ENCODE measurements at regions not wholly inside any gene's neighbourhood (a gene's known extent, or its start where the extent isn't known, plus 50 kb on each side); places are given as distances from the start of the nearest gene placed in this dataset.

GRCh38 chr12:14264778-14265177 is 100.7 kb upstream of the ATF7IP start:
- DNase-seq, result no peak
- Histone ChIP-seq H3K9me3 (ENCODE audit: control insufficient read depth in 4 of 4, insufficient read depth in 3 of 4, low read length in 3 of 4) (peaks cover 0 to 6% (median under 1%) of the 10 kb centered on the region in 4 donors), H3K36me3 (ENCODE audit: control insufficient read depth in 4 of 4, insufficient read depth in 4 of 4, low read length in 4 of 4) (no peaks in the 10 kb centered on the region), H3K27ac (ENCODE audit: low read depth in 1 of 2, low read length in 1 of 2) (no peak overlapping the region), H3K9ac (ENCODE audit: insufficient read depth in 1 of 2, low read length in 2 of 2) (no peak overlapping the region), H3K4me1 (ENCODE audit: control insufficient read depth in 5 of 5, insufficient read depth in 5 of 5, low read length in 5 of 5) (peaks cover 0 to 21% (median 3%) of the 10 kb centered on the region in 5 donors), H3K4me3 (no peak overlapping the region), H3K27me3 (ENCODE audit: control insufficient read depth in 3 of 3, insufficient read depth in 3 of 3, low read length in 2 of 3) (no peaks in the 10 kb centered on the region)
- ATAC-seq (ENCODE audit: insufficient read depth, low FRiP score), result no peak
- TF ChIP-seq, protein P1, sequence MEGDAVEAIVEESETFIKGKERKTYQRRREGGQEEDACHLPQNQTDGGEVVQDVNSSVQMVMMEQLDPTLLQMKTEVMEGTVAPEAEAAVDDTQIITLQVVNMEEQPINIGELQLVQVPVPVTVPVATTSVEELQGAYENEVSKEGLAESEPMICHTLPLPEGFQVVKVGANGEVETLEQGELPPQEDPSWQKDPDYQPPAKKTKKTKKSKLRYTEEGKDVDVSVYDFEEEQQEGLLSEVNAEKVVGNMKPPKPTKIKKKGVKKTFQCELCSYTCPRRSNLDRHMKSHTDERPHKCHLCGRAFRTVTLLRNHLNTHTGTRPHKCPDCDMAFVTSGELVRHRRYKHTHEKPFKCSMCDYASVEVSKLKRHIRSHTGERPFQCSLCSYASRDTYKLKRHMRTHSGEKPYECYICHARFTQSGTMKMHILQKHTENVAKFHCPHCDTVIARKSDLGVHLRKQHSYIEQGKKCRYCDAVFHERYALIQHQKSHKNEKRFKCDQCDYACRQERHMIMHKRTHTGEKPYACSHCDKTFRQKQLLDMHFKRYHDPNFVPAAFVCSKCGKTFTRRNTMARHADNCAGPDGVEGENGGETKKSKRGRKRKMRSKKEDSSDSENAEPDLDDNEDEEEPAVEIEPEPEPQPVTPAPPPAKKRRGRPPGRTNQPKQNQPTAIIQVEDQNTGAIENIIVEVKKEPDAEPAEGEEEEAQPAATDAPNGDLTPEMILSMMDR (IDR thresholded peaks at IDR 0.05; ENCODE audit: control extremely low read depth, extremely low read depth), result no peak
- WGBS, 2 donors, result 45 to 76% methylated on average over 3 of the region's 3 CpGs

DNA sequence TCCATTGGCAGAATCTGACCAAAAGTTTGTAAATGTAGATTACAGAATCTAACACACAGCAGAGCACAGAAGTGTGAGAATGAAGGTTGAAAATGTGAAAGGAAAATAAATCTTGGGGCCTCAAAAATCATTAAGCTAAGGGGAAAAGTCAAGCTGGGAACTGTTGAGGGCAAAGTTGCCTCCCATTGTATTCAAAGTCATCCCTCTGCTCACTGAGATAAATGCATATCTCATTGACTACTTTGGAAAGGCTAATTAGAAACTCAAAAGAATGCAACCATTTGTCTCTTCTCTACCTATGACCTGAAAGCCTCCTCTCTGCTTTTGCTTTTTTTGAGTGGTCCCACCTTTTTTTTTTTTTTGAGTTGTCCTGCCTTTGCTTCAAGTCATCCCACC is 97.4 kb upstream of the ATF7IP start:
- no peak for DNase-seq
- Histone ChIP-seq H3K4me3 (no peak overlapping the region), H3K27ac (ENCODE audit: low read depth in 1 of 2, low read length in 1 of 2) (no peak overlapping the region), H3K4me1 (ENCODE audit: control insufficient read depth in 5 of 5, insufficient read depth in 5 of 5, low read length in 5 of 5) (peaks cover 0 to 11% (median 2%) of the 10 kb centered on the region in 5 donors), H3K36me3 (ENCODE audit: control insufficient read depth in 4 of 4, insufficient read depth in 4 of 4, low read length in 4 of 4) (no peaks in the 10 kb centered on the region), H3K9me3 (ENCODE audit: control insufficient read depth in 4 of 4, insufficient read depth in 3 of 4, low read length in 3 of 4) (peaks cover 0 to 6% (median under 1%) of the 10 kb centered on the region in 4 donors), H3K9ac (ENCODE audit: insufficient read depth in 1 of 2, low read length in 2 of 2) (no peak overlapping the region), H3K27me3 (ENCODE audit: control insufficient read depth in 3 of 3, insufficient read depth in 3 of 3, low read length in 2 of 3) (no peaks in the 10 kb centered on the region)
- no peak for ATAC-seq (ENCODE audit: insufficient read depth, low FRiP score)
- TF ChIP-seq, protein P1 (IDR thresholded peaks at IDR 0.05; ENCODE audit: control extremely low read depth, extremely low read depth), result no peak

DNA sequence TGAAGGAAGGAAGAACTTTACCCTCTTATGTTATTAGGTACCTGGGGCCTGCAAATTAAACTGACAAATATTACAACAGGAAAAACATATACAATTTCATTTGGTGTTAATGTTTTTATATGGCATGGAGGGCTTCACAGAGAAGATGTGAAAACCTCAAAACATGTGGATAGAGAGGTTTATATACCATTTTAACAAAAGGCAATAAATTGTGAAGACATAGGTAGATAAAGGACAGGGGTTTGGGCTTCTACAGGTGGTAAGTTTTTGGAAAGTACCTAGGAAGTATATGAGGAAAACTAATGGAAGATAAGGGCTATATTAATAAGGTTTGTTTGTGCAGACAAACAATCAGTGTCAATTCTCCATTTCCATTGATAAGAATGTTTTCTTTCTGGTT is 95.1 kb upstream of the ATF7IP start:
- no peak overlapping the region for H3K9ac ChIP-seq (ENCODE audit: insufficient read depth in 1 of 2, low read length in 2 of 2)
- no peak overlapping the region for H3K27ac ChIP-seq (ENCODE audit: low read depth in 1 of 2, low read length in 1 of 2)
- H3K27me3 ChIP-seq (ENCODE audit: control insufficient read depth in 3 of 3, insufficient read depth in 3 of 3, low read length in 2 of 3), result no peaks in the 10 kb centered on the region
- ATAC-seq (ENCODE audit: insufficient read depth, low FRiP score), result no peak
- H3K4me3 ChIP-seq, result no peak overlapping the region
- peaks cover 0 to 3% (median 0%) of the 10 kb centered on the region in 4 donors for H3K9me3 ChIP-seq (ENCODE audit: control insufficient read depth in 4 of 4, insufficient read depth in 3 of 4, low read length in 3 of 4)
- peaks cover 0 to 18% (median 3%) of the 10 kb centered on the region in 5 donors for H3K4me1 ChIP-seq (ENCODE audit: control insufficient read depth in 5 of 5, insufficient read depth in 5 of 5, low read length in 5 of 5)
- DNase-seq, result no peak
- no peaks in the 10 kb centered on the region for H3K36me3 ChIP-seq (ENCODE audit: control insufficient read depth in 4 of 4, insufficient read depth in 4 of 4, low read length in 4 of 4)
- TF ChIP-seq, protein P1 (IDR thresholded peaks at IDR 0.05; ENCODE audit: control extremely low read depth, extremely low read depth), result no peak

All from lung (tissue), 11 donors.